ENCODE measurements at regions not wholly inside any gene's neighbourhood (a gene's known extent, or its start where the extent isn't known, plus 50 kb on each side); places are given as distances from the start of the nearest gene placed in this dataset.
"Not testable (repeated sequence)": the region's sequence is repeated elsewhere in the genome, so short reads cannot be mapped to it uniquely, and the experiment has no call there.

DNA sequence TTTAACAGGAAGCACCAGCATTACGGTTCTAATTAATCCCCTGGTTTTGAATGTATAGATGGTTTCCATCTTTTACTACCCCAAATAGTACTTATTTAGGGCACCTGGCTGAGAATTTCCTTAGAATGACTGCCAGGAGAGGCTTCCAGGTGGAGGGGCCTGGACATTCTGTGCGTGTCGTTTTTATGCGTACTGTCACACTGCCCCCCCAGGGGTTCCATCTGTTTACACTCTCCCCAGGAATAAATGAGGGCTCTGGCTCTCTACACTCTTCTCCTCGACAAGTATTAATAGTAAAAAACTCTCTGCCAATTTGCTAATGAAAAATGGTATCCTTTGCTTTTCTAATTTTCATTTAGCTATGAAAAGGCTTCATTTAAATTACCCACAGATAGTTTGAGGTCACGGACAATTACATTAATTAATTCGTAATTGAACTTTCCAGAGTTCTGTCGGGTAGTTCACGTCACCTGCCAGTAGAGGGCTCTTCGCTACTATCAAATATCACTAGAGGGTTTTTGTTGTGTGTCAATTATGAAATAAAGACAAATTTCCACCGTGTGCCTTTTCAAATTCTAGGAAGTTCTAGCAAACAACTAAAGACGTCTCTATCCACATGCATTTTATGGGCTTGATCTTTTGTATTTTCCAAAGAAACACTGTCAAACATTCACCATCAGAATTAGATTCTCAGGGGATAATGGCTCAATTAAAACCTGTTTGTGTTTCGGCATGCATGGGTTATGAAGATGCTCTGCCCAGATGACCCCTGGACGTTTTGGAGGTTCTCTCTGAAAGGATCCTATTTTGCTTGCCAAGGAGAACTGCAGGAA, 88.8 kb upstream of the ASB18 start:
- H3K27ac Mint-ChIP-seq: no peak overlapping the region
- POLR2A ChIA-PET: interaction anchor here (0.6 kb wide), 1 partner anchor 150 kb away, joined by 4 read pairs; no protein-coding TSS in a partner anchor
- H3K9me3 Mint-ChIP-seq: no peaks in the 10 kb centered on the region
- DNase-seq (peak in 6 of 10 donors; percentile 17 to 49 (median 32)), ATAC-seq (peak in 1 of 2 donors; percentile 33)
- H3K36me3 Mint-ChIP-seq: no peaks in the 10 kb centered on the region
- peaks cover 3 to 7% (median 5%) of the 10 kb centered on the region in 4 donors for H3K4me1 Mint-ChIP-seq
- peaks cover 3 to 19% (median 9%) of the 10 kb centered on the region in 5 donors for H3K27me3 Mint-ChIP-seq
- no peak overlapping the region for H3K4me3 Mint-ChIP-seq

GRCh38 chr2:236353594-236353942, 89.4 kb upstream of the ASB18 start:
- Mint-ChIP-seq H3K36me3 (no peaks in the 10 kb centered on the region), H3K27ac (no peak overlapping the region), H3K4me1 (peaks cover 3 to 7% (median 5%) of the 10 kb centered on the region in 4 donors), H3K9me3 (no peaks in the 10 kb centered on the region), H3K27me3 (peaks cover 3 to 15% (median 7%) of the 10 kb centered on the region in 5 donors), H3K4me3 (no peak overlapping the region)
- DNase-seq (no peak), ATAC-seq (no peak)
- POLR2A ChIA-PET: no interaction called here

GRCh38 chr2:236354056-236354940, 90.1 kb upstream of the ASB18 start:
- H3K27ac Mint-ChIP-seq: peak overlapping the region in 1 of 10 donors; percentile 45
- no peaks in the 10 kb centered on the region for H3K9me3 Mint-ChIP-seq
- no peak overlapping the region for H3K4me3 Mint-ChIP-seq
- H3K27me3 Mint-ChIP-seq: peaks cover 3 to 15% (median 7%) of the 10 kb centered on the region in 5 donors
- no peaks in the 10 kb centered on the region for H3K36me3 Mint-ChIP-seq
- no peak for ATAC-seq
- peaks cover 6 to 10% (median 7%) of the 10 kb centered on the region in 4 donors for H3K4me1 Mint-ChIP-seq
- DNase-seq: no peak
- POLR2A ChIA-PET: no interaction called here

- H3K27ac Mint-ChIP-seq: peak overlapping the region in 2 of 10 donors; percentile 4 to 22
Observed at GRCh38 chr2:236354973-236355595, 90.9 kb upstream of the ASB18 start.

DNA sequence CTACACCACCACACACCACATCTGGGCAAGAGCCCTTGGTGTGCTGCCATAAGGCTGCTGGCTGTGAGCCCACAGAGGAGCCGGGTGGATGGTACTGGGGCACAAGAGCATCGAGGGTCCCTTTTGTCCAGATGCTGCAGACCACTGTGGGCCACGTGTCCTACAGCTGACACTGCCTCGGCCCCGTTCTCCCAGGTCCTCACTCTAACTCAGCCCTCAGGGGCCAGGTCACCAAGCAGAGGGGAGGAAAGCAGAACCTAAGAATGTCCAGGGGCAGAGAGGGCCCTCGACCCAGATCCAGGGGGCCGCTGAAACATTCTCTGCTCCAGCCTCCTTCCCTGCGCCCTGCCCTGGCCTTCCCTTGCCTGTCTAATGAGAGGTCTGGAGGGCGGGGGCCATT, 91.7 kb upstream of the ASB18 start:
- Mint-ChIP-seq H3K4me3 (no peak overlapping the region), H3K9me3 (no peaks in the 10 kb centered on the region), H3K27me3 (peaks cover 3 to 15% (median 7%) of the 10 kb centered on the region in 5 donors), H3K27ac (peak overlapping the region in 1 of 10 donors; percentile 41), H3K4me1 (peaks cover 9 to 16% (median 14%) of the 10 kb centered on the region in 4 donors), H3K36me3 (no peaks in the 10 kb centered on the region)
- DNase-seq (no peak), ATAC-seq (no peak)
- POLR2A ChIA-PET: no interaction called here

More at GRCh38 chr2:236354973-236355595, 90.9 kb upstream of the ASB18 start:
- H3K36me3 Mint-ChIP-seq: no peaks in the 10 kb centered on the region
- H3K9me3 Mint-ChIP-seq: no peaks in the 10 kb centered on the region
- peaks cover 9 to 16% (median 14%) of the 10 kb centered on the region in 4 donors for H3K4me1 Mint-ChIP-seq
- DNase-seq (no peak), ATAC-seq (no peak)
- H3K27me3 Mint-ChIP-seq: peaks cover 3 to 15% (median 7%) of the 10 kb centered on the region in 5 donors
- H3K4me3 Mint-ChIP-seq: no peak overlapping the region
- POLR2A ChIA-PET: no interaction called here

DNA sequence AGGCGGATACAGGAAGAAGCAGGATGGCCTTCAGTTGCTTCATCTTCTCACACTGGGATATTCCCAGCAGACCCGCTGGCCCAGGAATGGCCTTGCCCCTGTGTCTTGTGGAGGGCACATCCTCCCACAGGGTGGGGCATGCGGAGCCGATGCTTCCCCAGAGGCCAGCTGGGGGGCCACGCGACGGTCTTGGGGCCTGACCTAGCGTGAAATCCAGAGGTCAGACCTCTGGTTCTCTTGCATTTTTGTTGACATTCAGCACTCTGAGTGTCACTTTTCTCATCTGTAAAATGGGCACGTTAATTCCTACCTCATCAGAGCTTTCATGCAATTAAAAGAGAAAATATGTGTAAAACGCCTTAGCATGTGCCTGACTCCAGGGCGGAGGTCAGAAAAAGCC, 92.1 kb upstream of the ASB18 start:
- ATAC-seq, DNase-seq, H3K36me3 Mint-ChIP-seq, H3K4me3 Mint-ChIP-seq, H3K27ac Mint-ChIP-seq, H3K9me3 Mint-ChIP-seq, POLR2A ChIA-PET: not testable (repeated sequence)
- H3K27me3 Mint-ChIP-seq: peaks cover 2 to 10% (median 7%) of the 10 kb centered on the region in 5 donors
- peaks cover 9 to 16% (median 14%) of the 10 kb centered on the region in 4 donors for H3K4me1 Mint-ChIP-seq

GRCh38 chr2:236358482-236358881, 94.3 kb upstream of the ASB18 start:
- ATAC-seq, H3K36me3 Mint-ChIP-seq, H3K27ac Mint-ChIP-seq, POLR2A ChIA-PET, H3K9me3 Mint-ChIP-seq, DNase-seq, H3K4me3 Mint-ChIP-seq, H3K27me3 Mint-ChIP-seq: not testable (repeated sequence)
- H3K4me1 Mint-ChIP-seq: peaks cover 8 to 12% (median 9%) of the 10 kb centered on the region in 4 donors

DNA sequence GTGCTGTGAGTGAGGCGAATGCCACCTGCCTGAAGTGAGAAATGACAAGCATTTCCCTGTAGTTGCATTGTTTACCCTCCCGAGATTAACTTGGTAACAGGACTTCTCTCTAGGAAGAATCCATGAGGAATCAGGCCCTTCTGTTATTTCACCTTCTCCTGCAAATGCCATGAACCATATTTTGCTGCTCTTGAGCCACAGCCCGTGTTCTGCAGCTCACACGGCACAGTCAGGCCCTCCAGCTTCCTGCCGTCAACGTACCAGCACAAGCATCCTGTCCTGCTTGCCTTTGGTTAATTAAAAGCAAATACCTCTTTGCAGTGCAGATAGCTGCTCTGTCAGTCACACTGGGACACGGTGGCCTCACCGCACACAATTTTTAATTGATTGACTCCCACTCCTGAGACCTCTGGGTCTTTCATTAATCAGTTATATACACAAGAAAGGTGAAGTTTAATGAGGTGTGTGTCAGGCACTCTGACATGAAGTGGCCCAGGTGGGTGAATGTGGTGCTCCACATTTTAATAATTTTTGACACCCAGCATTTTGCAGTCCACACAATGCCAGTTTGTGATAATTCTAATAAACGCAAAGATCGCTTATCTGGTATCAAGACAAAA, 95.3 kb upstream of the ASB18 start:
- Mint-ChIP-seq H3K27me3 (peaks cover 0 to 2% (median 0%) of the 10 kb centered on the region in 5 donors), H3K27ac (peak overlapping the region in 4 of 10 donors; percentile 29 to 84 (median 64)), H3K9me3 (no peaks in the 10 kb centered on the region), H3K4me3 (peak overlapping the region in 1 of 10 donors; percentile 31), H3K4me1 (peaks cover 6 to 14% (median 10%) of the 10 kb centered on the region in 4 donors), H3K36me3 (no peaks in the 10 kb centered on the region)
- ATAC-seq: peak in 1 of 2 donors; percentile 53
- POLR2A ChIA-PET: interaction anchor here (1.5 kb wide), 1 partner anchor 726 kb away, joined by 4 read pairs; no protein-coding TSS in a partner anchor
- peak in 1 of 10 donors; percentile 25 for DNase-seq

DNA sequence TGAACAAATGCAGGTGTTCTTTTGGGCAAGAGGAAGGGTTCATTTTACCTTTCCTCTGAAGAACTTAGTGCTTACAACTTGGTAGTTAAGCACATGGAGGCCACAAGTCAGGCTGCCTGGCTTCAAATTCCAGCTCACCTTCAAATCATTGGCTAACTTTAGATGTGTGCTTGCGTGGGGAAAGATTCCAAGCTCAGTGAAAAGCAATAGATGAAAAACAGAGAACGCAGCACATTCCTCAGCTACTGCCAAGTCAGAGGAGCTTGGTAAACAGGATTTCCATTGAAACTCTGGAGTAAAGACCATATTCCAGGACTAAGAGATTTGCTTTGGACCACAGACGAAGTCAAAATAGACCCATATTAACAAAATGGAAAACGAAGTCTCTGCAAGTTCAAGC, 96.3 kb upstream of the ASB18 start:
- peaks cover 0 to 11% (median 3%) of the 10 kb centered on the region in 5 donors for H3K27me3 Mint-ChIP-seq
- H3K27ac Mint-ChIP-seq: no peak overlapping the region
- H3K4me1 Mint-ChIP-seq: peaks cover 14 to 23% (median 19%) of the 10 kb centered on the region in 4 donors
- no peak overlapping the region for H3K4me3 Mint-ChIP-seq
- POLR2A ChIA-PET: interaction anchor here (1.5 kb wide), 1 partner anchor 725 kb away, joined by 4 read pairs; no protein-coding TSS in a partner anchor
- DNase-seq (no peak), ATAC-seq (no peak)
- no peaks in the 10 kb centered on the region for H3K36me3 Mint-ChIP-seq
- H3K9me3 Mint-ChIP-seq: no peaks in the 10 kb centered on the region

DNA sequence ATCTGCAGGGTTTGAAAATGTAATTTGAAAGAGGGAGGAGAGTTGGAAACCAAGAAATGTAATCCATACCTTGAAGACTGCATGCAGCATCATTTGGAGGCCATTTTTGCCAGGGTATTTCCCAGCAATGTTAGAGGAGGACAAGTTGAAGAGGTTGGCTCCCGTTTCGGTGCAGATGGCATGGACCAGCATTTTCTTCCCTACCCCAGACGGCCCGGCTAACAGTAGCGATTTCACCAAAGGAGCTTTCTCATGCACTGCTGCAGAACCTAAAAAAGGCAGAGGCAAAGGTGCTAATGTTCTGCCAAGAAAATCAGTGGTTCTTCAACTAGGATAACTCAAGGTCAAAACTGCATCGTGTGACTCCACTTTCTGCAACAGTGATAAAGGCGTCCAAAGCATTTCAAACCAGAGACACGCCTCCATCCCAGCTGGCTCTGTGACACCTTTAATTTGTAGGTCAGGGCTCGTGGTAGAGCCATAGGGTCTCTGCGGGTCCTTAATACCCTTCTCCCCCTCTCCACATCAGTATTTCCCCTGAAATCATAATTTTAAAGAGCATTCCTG, 99.6 kb upstream of the ASB18 start:
- Mint-ChIP-seq H3K4me3 (no peak overlapping the region), H3K27me3 (peaks cover 5 to 40% (median 12%) of the 10 kb centered on the region in 5 donors), H3K9me3 (no peaks in the 10 kb centered on the region), H3K27ac (peak overlapping the region in 1 of 10 donors; percentile 0), H3K4me1 (peaks cover 29 to 49% (median 47%) of the 10 kb centered on the region in 4 donors), H3K36me3 (no peaks in the 10 kb centered on the region)
- ATAC-seq (no peak), DNase-seq (no peak)
- POLR2A ChIA-PET: no interaction called here

GRCh38 chr2:236365258-236366048, 101.2 kb upstream of the ASB18 start:
- Mint-ChIP-seq H3K36me3 (no peaks in the 10 kb centered on the region), H3K4me1 (peaks cover 26 to 40% (median 37%) of the 10 kb centered on the region in 4 donors), H3K9me3 (no peaks in the 10 kb centered on the region), H3K27ac (peak overlapping the region in 3 of 10 donors; percentile 63 to 86 (median 73)), H3K27me3 (peaks cover 16 to 57% (median 22%) of the 10 kb centered on the region in 5 donors), H3K4me3 (peak overlapping the region in 9 of 10 donors; percentile 55 to 85 (median 76))
- POLR2A ChIA-PET: interaction anchor here (1.5 kb wide), 1 partner anchor 720 kb away, joined by 4 read pairs; the partner anchor contains the start of gene COPS8
- ATAC-seq: no peak
- no peak for DNase-seq
